HG03565 (cell line): ENCODE measurements at regions not wholly inside any gene's neighbourhood (a gene's known extent, or its start where the extent isn't known, plus 50 kb on each side); places are given as distances from the start of the nearest gene placed in this dataset.
"Not testable (repeated sequence)": the region's sequence is repeated elsewhere in the genome, so short reads cannot be mapped to it uniquely, and the experiment has no call there.

Experiments
- ATAC-seq: cut with Tn5 transposase; IDR thresholded peaks from one replicate; pipeline ENCODE4 v1.9.1; 2021; ENCODE audit warnings: mild to moderate bottlenecking, moderate library complexity; ENCODE audit not compliant: unreplicated experiment

GRCh38 chr4:178015046-178015445 lies 572.8 kb upstream of the AGA start:
- not testable (repeated sequence) for ATAC-seq

GRCh38 chr4:178026999-178027398 lies 584.8 kb upstream of the AGA start:
- ATAC-seq, result no peak

GRCh38 chr4:178027796-178028195 lies 585.6 kb upstream of the AGA start:
- ATAC-seq, result no peak

- ATAC-seq, result no peak
Measured at GRCh38 chr4:178028481-178028880, 586.2 kb upstream of the AGA start.

- no peak for ATAC-seq
Measured at GRCh38 chr4:178037459-178038214, 595.4 kb upstream of the AGA start.

- ATAC-seq, result no peak
Measured at GRCh38 chr4:178056996-178057395, 614.8 kb upstream of the AGA start.

- no peak for ATAC-seq
Measured at GRCh38 chr4:178063568-178063967, 621.3 kb upstream of the AGA start.

- no peak for ATAC-seq
Measured at GRCh38 chr4:178066338-178066941, 624.2 kb upstream of the AGA start.

- no peak for ATAC-seq
Measured at GRCh38 chr4:178068136-178068535, 625.9 kb upstream of the AGA start.

- no peak for ATAC-seq
Measured at GRCh38 chr4:178070163-178070562, 627.9 kb upstream of the AGA start.

- ATAC-seq, result no peak
Measured at GRCh38 chr4:178080312-178080711, 638.1 kb upstream of the AGA start.

- no peak for ATAC-seq
Measured at GRCh38 chr4:178081176-178081575, 638.9 kb upstream of the AGA start.

GRCh38 chr4:178081896-178082295 lies 639.7 kb upstream of the AGA start:
- ATAC-seq, result no peak

- no peak for ATAC-seq
Measured at GRCh38 chr4:178082906-178083305, 640.7 kb upstream of the AGA start.

GRCh38 chr4:178083968-178084367 lies 641.7 kb upstream of the AGA start:
- no peak for ATAC-seq

GRCh38 chr4:178086320-178086719 lies 644.1 kb upstream of the AGA start:
- no peak for ATAC-seq

- ATAC-seq, result no peak
Measured at GRCh38 chr4:178090640-178091411, 648.6 kb upstream of the AGA start.

GRCh38 chr4:178102139-178102538 lies 659.9 kb upstream of the AGA start:
- no peak for ATAC-seq

GRCh38 chr4:178105242-178105641 lies 663.0 kb upstream of the AGA start:
- no peak for ATAC-seq

- ATAC-seq, result no peak
Measured at GRCh38 chr4:178136736-178137345, 694.6 kb upstream of the AGA start.

GRCh38 chr4:178137732-178138471 lies 695.7 kb upstream of the AGA start:
- ATAC-seq, result no peak
